Lower leg skin (tissue), 4 donors: ENCODE measurements at regions not wholly inside any gene's neighbourhood (a gene's known extent, or its start where the extent isn't known, plus 50 kb on each side); places are given as distances from the start of the nearest gene placed in this dataset.

ENCODE experiments used
- DNase-seq, 2 donors: peaks; one replicate each; pipeline ENCODE4 v3.0.0-alpha.2; 2019; ENCODE audit warnings: low spot score in 2 of 2
- H3K4me3 ChIP-seq: fragments of 200-600 bp; sonication (generic); 2 replicates; pipeline ENCODE4 v1.5.1; 2017; ENCODE audit warnings: mild to moderate bottlenecking, low read depth; ENCODE audit not compliant: poor library complexity, severe bottlenecking
- POLR2A ChIP-seq, 2 donors: fragments of 450-650 bp; IDR thresholded peaks; one replicate each; pipeline ENCODE4 v1.6.1; 2016 to 2017; ENCODE audit warnings: antibody characterized with exemption in 2 of 2, mild to moderate bottlenecking in 1 of 2, moderate library complexity in 1 of 2
- WGBS, 2 donors: methylation state at CpG; one replicate each; pipeline ENCODE4 v1.1.5; 2018; 5-methylcytosine and 5-hydroxymethylcytosine counted together
- intact Hi-C: fragments of 100-400 bp; cut with DNase I; formaldehyde crosslinking; loops from one replicate; pipeline ENCODE4 v1.15.0; 2023; ENCODE audit warnings: low total_unique reads
- TF ChIP-seq, protein P1 (sequence below), 3 donors: fragments of 450-650 bp; IDR thresholded peaks; one replicate each; pipeline ENCODE4 v1.5.1; 2016; ENCODE audit warnings: antibody characterized with exemption in 3 of 3, mild to moderate bottlenecking in 3 of 3, moderate library complexity in 2 of 3

DNA sequence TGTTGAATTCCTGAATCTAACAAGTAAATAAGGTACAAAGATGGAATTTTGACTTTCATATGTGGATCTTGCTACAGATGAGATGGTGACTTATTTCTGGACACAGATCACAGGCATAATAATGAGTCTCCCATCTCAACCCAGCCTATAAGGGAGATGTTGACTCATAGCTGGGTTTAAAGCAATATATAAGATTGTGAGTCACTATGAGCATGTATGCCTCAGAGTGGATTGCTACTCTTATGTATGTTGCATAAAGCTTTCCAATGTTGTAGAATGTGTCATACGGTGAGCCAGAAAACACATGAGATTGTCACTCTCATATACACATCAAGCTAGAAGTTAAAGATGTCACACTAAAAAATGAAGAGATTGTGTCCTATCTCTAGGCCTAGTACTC is 884.3 kb upstream of the TSPY4 start:
- intact Hi-C loops = no loop called here
- H3K4me3 ChIP-seq = no peak overlapping the region
- 91% methylated on average over 1 of the region's 1 CpG; no CpG with 5 or more reads in 1 of the 2 donors for WGBS, 2 donors
- TF ChIP-seq, protein P1, sequence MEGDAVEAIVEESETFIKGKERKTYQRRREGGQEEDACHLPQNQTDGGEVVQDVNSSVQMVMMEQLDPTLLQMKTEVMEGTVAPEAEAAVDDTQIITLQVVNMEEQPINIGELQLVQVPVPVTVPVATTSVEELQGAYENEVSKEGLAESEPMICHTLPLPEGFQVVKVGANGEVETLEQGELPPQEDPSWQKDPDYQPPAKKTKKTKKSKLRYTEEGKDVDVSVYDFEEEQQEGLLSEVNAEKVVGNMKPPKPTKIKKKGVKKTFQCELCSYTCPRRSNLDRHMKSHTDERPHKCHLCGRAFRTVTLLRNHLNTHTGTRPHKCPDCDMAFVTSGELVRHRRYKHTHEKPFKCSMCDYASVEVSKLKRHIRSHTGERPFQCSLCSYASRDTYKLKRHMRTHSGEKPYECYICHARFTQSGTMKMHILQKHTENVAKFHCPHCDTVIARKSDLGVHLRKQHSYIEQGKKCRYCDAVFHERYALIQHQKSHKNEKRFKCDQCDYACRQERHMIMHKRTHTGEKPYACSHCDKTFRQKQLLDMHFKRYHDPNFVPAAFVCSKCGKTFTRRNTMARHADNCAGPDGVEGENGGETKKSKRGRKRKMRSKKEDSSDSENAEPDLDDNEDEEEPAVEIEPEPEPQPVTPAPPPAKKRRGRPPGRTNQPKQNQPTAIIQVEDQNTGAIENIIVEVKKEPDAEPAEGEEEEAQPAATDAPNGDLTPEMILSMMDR (IDR thresholded peaks at IDR 0.05) = no peak
- no peak for TF ChIP-seq POLR2A (IDR thresholded peaks at IDR 0.05)
- no peak for DNase-seq

- no peak for DNase-seq
- intact Hi-C loops = no loop called here
- no peak overlapping the region for H3K4me3 ChIP-seq
- no peak for TF ChIP-seq POLR2A (IDR thresholded peaks at IDR 0.05)
- TF ChIP-seq, protein P1 (IDR thresholded peaks at IDR 0.05) = no peak
Observed at GRCh38 chrY:8466813-8467212, 870.5 kb upstream of the TSPY4 start.

- intact Hi-C loops = no loop called here
- TF ChIP-seq, protein P1 (IDR thresholded peaks at IDR 0.05) = no peak
- no peak for TF ChIP-seq POLR2A (IDR thresholded peaks at IDR 0.05)
- WGBS, 2 donors = 74% methylated on average over 2 of the region's 2 CpGs; no CpG with 5 or more reads in 1 of the 2 donors
- DNase-seq = no peak
- H3K4me3 ChIP-seq = no peak overlapping the region
Observed at GRCh38 chrY:8470249-8470648, 867.0 kb upstream of the TSPY4 start.

DNA sequence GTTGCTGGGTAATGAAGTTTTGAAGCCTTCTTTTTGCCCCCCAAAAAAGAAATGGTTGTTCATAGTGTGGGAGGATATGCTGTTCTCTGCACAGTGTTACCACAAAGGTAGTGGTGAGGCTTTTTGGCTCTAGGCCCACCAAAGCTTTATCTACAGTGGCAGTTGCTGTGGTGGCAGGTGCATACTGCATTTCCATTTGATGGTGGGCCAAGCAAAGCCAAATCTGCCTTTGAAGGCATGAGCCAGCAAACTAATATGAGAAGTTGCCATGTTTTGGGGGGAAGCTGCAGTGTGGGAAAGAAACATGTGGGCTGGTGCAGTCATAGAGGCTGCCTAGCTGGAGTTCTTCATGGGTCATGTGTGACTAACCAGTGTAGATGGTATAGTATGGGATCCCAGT is 858.1 kb upstream of the TSPY4 start:
- intact Hi-C loops = no loop called here
- no peak overlapping the region for H3K4me3 ChIP-seq
- TF ChIP-seq, protein P1 (IDR thresholded peaks at IDR 0.05) = no peak
- TF ChIP-seq POLR2A (IDR thresholded peaks at IDR 0.05) = no peak
- DNase-seq = no peak

- H3K4me3 ChIP-seq = no peak overlapping the region
- WGBS, 2 donors = 69% methylated on average over 1 of the region's 1 CpG; no CpG with 5 or more reads in 1 of the 2 donors
- no peak for TF ChIP-seq POLR2A (IDR thresholded peaks at IDR 0.05)
- intact Hi-C loops = no loop called here
- no peak for DNase-seq
Observed at GRCh38 chrY:8488955-8489354, 848.3 kb upstream of the TSPY4 start.

DNA sequence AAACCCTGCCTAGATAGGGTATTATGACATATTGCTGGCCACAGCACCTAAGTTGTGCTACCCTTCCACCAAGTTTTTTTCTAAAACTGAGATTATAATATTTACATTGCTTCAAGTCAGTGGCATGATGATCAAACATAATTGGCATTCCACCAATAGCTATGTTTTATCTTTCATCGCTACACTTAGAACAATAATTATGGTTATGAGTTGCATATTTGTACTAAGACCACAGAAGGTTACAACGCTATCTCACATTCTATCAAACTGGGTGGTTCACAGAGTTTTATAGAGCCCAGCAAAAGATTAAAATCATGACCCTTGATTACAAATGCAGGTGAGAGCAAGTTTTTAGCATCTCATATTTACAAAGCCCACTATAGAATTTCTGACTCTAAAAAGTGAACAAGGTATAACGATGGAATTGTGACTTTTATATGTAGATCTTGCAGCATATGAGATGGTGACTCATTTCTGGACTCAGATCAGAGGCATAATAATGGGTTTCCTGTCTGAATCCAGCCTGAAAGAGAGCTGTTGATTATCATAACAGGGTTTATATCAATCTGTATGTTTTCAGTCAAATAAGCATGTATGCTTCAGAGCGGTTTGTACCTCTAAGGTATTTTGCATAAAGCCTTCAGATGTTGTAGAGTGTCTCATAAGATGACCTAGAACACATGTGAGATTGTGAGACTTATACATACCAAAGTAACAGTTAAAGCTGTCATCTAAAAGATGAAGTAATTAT is 847.2 kb upstream of the TSPY4 start:
- intact Hi-C loops = no loop called here
- no peak overlapping the region for H3K4me3 ChIP-seq
- WGBS, 2 donors = 39% methylated on average over 4 of the region's 4 CpGs; no CpG with 5 or more reads in 1 of the 2 donors
- no peak for DNase-seq
- TF ChIP-seq, protein P1 (IDR thresholded peaks at IDR 0.05) = no peak
- TF ChIP-seq POLR2A (IDR thresholded peaks at IDR 0.05) = no peak
